ENCODE measurements at regions not wholly inside any gene's neighbourhood (a gene's known extent, or its start where the extent isn't known, plus 50 kb on each side); places are given as distances from the start of the nearest gene placed in this dataset.

GRCh38 chr17:74153456-74153810, 50.0 kb upstream of the RPL38 start:
- no peak overlapping the region for H3K4me3 ChIP-seq
- no peak overlapping the region for H3K27ac ChIP-seq
- H3K27me3 ChIP-seq: peaks cover 0 to 5% (median 0%) of the 10 kb centered on the region in 3 donors
- TF ChIP-seq POLR2A (IDR thresholded peaks at IDR 0.05): no peak
- no peak for TF ChIP-seq EP300 (IDR thresholded peaks at IDR 0.05)
- TF ChIP-seq CTCF (IDR thresholded peaks at IDR 0.05): no peak
- TF ChIP-seq POLR2AphosphoS5 (IDR thresholded peaks at IDR 0.05): no peak
- peaks cover 0 to 11% (median 0%) of the 10 kb centered on the region in 4 donors for H3K4me1 ChIP-seq
- 89 to 91% methylated on average over 4 of the region's 4 CpGs for WGBS, 2 donors
- H3K9me3 ChIP-seq: peaks cover 0 to 2% (median 0%) of the 10 kb centered on the region in 4 donors
- no peaks in the 10 kb centered on the region for H3K36me3 ChIP-seq
- DNase-seq: no peak
- intact Hi-C loops (cut with DNase I): no loop called here
